Nephron progenitor cell (in vitro differentiated cells): ENCODE measurements at regions not wholly inside any gene's neighbourhood (a gene's known extent, or its start where the extent isn't known, plus 50 kb on each side); places are given as distances from the start of the nearest gene placed in this dataset.

Experiments used
- DNase-seq: peaks from one replicate; pipeline ENCODE4 v3.0.0; 2021
- H3K27ac Mint-ChIP-seq: 2 replicates; pipeline ENCODE4 v1.8.0; 2021; ENCODE audit warnings: mild to moderate bottlenecking, moderate library complexity, mixed read lengths
- H3K27me3 Mint-ChIP-seq: 2 replicates; pipeline ENCODE4 v1.8.0; 2021; ENCODE audit warnings: mild to moderate bottlenecking, low read depth, mixed read lengths; ENCODE audit not compliant: poor library complexity
- H3K36me3 Mint-ChIP-seq: 2 replicates; pipeline ENCODE4 v1.8.0; 2021; ENCODE audit warnings: low read depth, mixed read lengths
- H3K4me1 Mint-ChIP-seq: 2 replicates; pipeline ENCODE4 v1.8.0; 2021; ENCODE audit warnings: mixed read lengths
- H3K4me3 Mint-ChIP-seq: 2 replicates; pipeline ENCODE4 v1.8.0; 2021; ENCODE audit warnings: mild to moderate bottlenecking, moderate library complexity, mixed read lengths
- H3K9me3 Mint-ChIP-seq: 2 replicates; pipeline ENCODE4 v1.8.0; 2021; ENCODE audit warnings: mild to moderate bottlenecking, moderate library complexity, mixed read lengths
- TF ChIP-seq, protein P1 (sequence below): fragments of 200-600 bp; sonication (generic); IDR thresholded peaks from 2 replicates; pipeline ENCODE4 v1.5.0; 2021; ENCODE audit warnings: antibody characterized with exemption

DNA sequence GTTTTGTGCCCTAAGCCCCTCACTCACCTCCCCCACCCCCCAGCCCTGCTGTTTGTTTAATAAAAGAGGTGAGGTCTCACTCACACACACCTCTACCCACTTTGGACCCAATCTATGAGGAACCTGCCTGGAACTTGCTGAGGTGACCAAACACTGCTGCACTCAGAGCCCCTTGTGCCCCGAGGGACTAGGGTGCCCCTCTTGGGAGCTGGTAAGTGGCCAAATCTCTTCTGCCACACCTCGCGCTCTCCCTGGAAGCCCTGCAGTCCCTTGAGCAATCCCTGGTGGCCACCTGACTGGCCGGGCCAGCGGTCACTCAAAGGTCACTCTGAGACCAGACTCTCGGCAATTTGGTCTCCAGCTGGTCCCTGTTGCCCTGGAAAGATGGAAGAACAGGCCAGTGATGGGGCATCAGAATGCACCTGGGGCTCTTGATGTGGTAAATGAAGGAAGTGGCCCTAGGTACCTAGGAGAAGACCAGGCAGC lies 157.2 kb downstream of the MED10 start:
- Mint-ChIP-seq H3K4me3 (no peak overlapping the region), H3K36me3 (no peaks in the 10 kb centered on the region), H3K27me3 (peaks cover 8% of the 10 kb centered on the region), H3K9me3 (peaks cover 28% of the 10 kb centered on the region), H3K4me1 (no peaks in the 10 kb centered on the region), H3K27ac (no peak overlapping the region)
- no peak for DNase-seq
- TF ChIP-seq, protein P1, sequence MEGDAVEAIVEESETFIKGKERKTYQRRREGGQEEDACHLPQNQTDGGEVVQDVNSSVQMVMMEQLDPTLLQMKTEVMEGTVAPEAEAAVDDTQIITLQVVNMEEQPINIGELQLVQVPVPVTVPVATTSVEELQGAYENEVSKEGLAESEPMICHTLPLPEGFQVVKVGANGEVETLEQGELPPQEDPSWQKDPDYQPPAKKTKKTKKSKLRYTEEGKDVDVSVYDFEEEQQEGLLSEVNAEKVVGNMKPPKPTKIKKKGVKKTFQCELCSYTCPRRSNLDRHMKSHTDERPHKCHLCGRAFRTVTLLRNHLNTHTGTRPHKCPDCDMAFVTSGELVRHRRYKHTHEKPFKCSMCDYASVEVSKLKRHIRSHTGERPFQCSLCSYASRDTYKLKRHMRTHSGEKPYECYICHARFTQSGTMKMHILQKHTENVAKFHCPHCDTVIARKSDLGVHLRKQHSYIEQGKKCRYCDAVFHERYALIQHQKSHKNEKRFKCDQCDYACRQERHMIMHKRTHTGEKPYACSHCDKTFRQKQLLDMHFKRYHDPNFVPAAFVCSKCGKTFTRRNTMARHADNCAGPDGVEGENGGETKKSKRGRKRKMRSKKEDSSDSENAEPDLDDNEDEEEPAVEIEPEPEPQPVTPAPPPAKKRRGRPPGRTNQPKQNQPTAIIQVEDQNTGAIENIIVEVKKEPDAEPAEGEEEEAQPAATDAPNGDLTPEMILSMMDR, result no peak

DNA sequence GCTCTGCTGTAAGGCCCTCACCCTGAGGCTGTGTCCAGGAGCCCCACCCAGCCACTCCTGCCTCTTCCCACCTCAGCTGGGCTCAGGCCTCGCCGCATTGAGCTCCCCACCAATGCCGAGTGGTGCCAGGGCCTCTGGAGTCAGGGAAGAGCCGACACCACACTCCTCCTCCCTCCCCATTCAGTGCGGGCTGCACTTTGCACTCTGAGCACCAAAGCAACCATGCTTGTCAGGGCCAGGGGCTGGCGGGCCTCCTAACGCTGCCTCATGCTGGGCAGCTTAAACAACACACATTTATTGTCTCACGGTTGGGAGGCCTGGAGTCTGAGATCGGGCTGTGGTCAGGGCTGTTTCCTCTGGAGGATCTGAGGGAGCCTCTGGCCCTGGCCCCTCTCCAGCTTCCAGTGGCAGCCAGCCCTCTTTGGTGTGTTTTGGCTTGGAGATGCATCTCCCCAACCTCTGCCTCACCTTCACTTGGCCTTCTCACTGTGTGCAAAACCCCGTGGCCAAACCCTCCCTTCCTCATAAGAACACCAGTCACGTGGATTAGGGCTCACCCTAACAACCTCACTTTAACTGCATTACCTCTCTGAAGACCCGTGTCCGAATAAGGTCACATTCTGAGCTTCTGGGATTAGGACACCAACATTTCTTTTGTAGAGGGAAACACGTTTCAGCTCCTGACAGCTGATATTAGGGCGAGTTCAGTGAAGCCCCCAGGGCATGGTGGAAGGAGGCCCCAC lies 157.8 kb downstream of the MED10 start:
- Mint-ChIP-seq H3K36me3 (no peaks in the 10 kb centered on the region), H3K4me3 (no peak overlapping the region), H3K27me3 (peaks cover 9% of the 10 kb centered on the region)

DNA sequence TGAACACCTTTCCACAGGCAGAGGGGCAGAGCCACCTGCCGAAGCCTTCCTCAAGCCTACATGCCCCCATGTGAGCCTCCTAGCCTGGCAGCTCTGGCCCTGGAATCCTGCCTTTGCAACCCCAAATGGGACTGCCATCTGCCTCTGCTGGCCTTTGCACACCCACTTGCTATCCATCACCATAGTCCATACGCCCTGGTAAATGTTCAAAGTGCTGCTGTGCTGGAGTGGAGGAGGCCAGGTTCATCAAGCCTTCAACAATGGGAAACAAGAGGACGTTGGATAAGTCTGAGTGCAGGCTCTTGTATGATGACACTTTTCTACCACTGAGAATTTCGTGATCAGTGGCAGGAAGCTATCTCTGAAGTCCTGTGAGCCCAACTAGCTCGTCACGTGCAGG lies 159.8 kb downstream of the MED10 start:
- Mint-ChIP-seq H3K36me3 (no peaks in the 10 kb centered on the region), H3K27me3 (peaks cover 15% of the 10 kb centered on the region), H3K4me3 (no peak overlapping the region), H3K4me1 (no peaks in the 10 kb centered on the region), H3K27ac (no peak overlapping the region), H3K9me3 (peaks cover 23% of the 10 kb centered on the region)
- DNase-seq, result no peak
- TF ChIP-seq, protein P1, result no peak

More for the DNA sequence above, 157.8 kb downstream of the MED10 start:
- Mint-ChIP-seq H3K4me1 (no peaks in the 10 kb centered on the region), H3K9me3 (peaks cover 28% of the 10 kb centered on the region), H3K27ac (no peak overlapping the region)
- TF ChIP-seq, protein P1, result no peak
- no peak for DNase-seq

DNA sequence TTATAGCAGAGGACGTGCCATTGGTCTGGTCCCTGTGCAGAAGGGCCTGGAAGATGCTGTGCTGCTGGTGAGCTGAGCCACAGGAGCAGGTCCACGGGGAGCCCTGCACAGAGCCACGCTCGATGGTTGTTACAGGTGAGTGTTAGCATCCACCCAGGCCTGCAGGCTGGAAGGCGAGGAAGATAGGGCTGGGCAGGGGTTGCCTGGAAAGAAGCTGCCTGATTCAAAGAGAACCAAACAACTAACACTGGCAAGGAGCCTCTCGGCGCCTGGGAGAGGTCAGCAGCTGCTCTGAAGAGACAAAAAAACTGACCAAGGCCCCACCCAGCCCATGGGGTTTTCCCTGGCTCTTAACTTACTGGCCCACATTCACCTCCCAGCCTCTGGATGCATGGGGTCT lies 160.2 kb downstream of the MED10 start:
- H3K36me3 Mint-ChIP-seq, result no peaks in the 10 kb centered on the region
- no peak for DNase-seq
- peaks cover 19% of the 10 kb centered on the region for H3K9me3 Mint-ChIP-seq
- H3K4me3 Mint-ChIP-seq, result no peak overlapping the region
- H3K27me3 Mint-ChIP-seq, result peaks cover 15% of the 10 kb centered on the region
- H3K4me1 Mint-ChIP-seq, result no peaks in the 10 kb centered on the region
- no peak overlapping the region for H3K27ac Mint-ChIP-seq
- TF ChIP-seq, protein P1, result no peak

DNA sequence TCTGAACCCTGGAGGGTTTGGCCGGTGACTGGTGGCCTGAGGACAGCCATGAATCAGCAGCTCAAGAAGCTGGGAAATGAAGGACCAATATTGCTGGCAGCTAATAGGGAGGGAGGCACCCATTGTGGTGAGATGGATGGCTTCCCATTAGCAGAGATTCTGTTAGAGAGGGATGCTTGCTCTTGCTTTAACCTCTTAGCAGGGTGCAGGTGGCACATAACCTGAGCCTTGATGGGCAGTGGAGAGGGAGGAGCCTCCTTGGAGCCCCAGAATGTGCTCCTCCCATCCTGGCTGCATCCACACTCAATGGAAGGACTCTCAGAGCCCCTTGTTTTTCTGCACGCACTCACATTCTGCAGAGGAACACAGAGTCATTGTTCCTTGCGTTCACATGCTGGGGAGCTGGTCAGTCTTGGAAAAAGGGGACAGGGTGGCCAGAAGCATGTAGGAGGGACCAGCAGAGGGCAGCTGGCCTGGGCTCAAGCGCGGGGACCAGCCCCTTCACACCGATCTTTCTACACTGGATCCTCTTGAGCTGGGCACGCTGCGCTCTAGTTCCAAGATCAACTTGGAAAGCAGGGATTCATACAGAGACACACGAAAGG lies 161.8 kb downstream of the MED10 start:
- Mint-ChIP-seq H3K36me3 (no peaks in the 10 kb centered on the region), H3K4me1 (no peaks in the 10 kb centered on the region), H3K27me3 (peaks cover 20% of the 10 kb centered on the region), H3K9me3 (peaks cover 15% of the 10 kb centered on the region), H3K27ac (no peak overlapping the region), H3K4me3 (no peak overlapping the region)
- no peak for DNase-seq
- TF ChIP-seq, protein P1, result no peak

DNA sequence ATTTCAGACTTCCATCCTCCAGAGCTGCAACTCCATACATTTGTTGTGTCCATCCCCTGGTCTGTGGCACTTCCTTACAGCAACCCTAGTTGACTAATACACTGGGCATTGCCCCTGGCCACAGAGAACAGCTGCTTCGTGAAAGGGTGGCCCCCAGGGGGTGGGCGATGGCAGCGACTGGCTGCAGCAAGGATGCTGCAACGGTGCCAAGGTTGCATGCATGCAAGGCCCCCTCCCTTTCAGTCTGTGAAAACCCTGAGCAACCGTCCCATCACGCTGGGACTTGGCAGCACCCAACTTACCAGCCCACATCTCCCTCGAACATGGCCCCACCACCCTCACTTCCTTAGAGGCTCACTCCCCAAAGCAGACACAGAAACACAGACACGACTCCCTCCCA lies 162.5 kb downstream of the MED10 start:
- Mint-ChIP-seq H3K27ac (no peak overlapping the region), H3K4me1 (no peaks in the 10 kb centered on the region), H3K4me3 (no peak overlapping the region), H3K27me3 (peaks cover 20% of the 10 kb centered on the region), H3K9me3 (peaks cover 12% of the 10 kb centered on the region), H3K36me3 (no peaks in the 10 kb centered on the region)
- DNase-seq, result no peak
- TF ChIP-seq, protein P1, result no peak
